Loucy (cell line): ENCODE measurements at regions not wholly inside any gene's neighbourhood (a gene's known extent, or its start where the extent isn't known, plus 50 kb on each side); places are given as distances from the start of the nearest gene placed in this dataset.

Experiments used
- H2AFZ ChIP-seq: fragments of 200-600 bp; sonication (generic); 2 replicates; pipeline ENCODE4 v1.6.0; 2016; ENCODE audit warnings: antibody characterized with exemption, mild to moderate bottlenecking, low read length, moderate library complexity
- H3F3A ChIP-seq: fragments of 200-600 bp; 2 replicates; pipeline ENCODE4 v1.6.0; 2016; ENCODE audit warnings: antibody characterized with exemption, low read depth, mild to moderate bottlenecking
- H3K27me3 ChIP-seq: fragments of 200-600 bp; sonication (generic); 2 replicates; pipeline ENCODE4 v1.6.1; 2014; ENCODE audit warnings: low read length, mild to moderate bottlenecking; ENCODE audit not compliant: insufficient read depth, poor library complexity, severe bottlenecking
- H3K36me3 ChIP-seq: fragments of 200-600 bp; sonication (generic); 2 replicates; pipeline ENCODE4 v1.6.1; 2016; ENCODE audit warnings: low read length; ENCODE audit not compliant: insufficient read depth
- H3K4me1 ChIP-seq: fragments of 200-600 bp; sonication (generic); 2 replicates; pipeline ENCODE4 v1.5.1; 2014; ENCODE audit warnings: low read length, mild to moderate bottlenecking; ENCODE audit not compliant: insufficient read depth, poor library complexity, severe bottlenecking
- H3K4me2 ChIP-seq: fragments of 200-600 bp; sonication (generic); 2 replicates; pipeline ENCODE4 v1.6.0; 2014; ENCODE audit warnings: antibody characterized with exemption, low read length, low read depth, mild to moderate bottlenecking; ENCODE audit not compliant: poor library complexity, severe bottlenecking
- H3K4me3 ChIP-seq: fragments of 200-600 bp; sonication (generic); 2 replicates; pipeline ENCODE4 v1.5.1; 2014; ENCODE audit warnings: low read length, mild to moderate bottlenecking, mixed read lengths; ENCODE audit not compliant: poor library complexity, severe bottlenecking
- H3K79me2 ChIP-seq: fragments of 200-600 bp; sonication (generic); 2 replicates; pipeline ENCODE4 v1.6.1; 2014; ENCODE audit warnings: low read length; ENCODE audit not compliant: insufficient read depth
- H3K9ac ChIP-seq: fragments of 200-600 bp; sonication (generic); 2 replicates; pipeline ENCODE4 v1.6.0; 2014; ENCODE audit warnings: mild to moderate bottlenecking, low read depth, low read length, moderate library complexity; ENCODE audit not compliant: poor library complexity, severe bottlenecking
- H3K9me2 ChIP-seq: fragments of 200-600 bp; sonication (generic); replicated peaks from 2 replicates; pipeline ENCODE4 v1.6.1; 2016; ENCODE audit warnings: low read depth, low read length, mixed read lengths
- H3K9me3 ChIP-seq: fragments of 200-600 bp; sonication (generic); 2 replicates; pipeline ENCODE4 v1.6.1; 2014; ENCODE audit warnings: mild to moderate bottlenecking, antibody characterized with exemption, low read length, low read depth; ENCODE audit not compliant: insufficient read depth
- H4K20me1 ChIP-seq: fragments of 200-600 bp; sonication (generic); 2 replicates; pipeline ENCODE4 v1.6.0; 2014; ENCODE audit warnings: antibody characterized with exemption, low read length, mild to moderate bottlenecking; ENCODE audit not compliant: insufficient read depth, poor library complexity, severe bottlenecking
- CTCF ChIP-seq: fragments of 200-600 bp; sonication (generic); conservative IDR thresholded peaks from 2 replicates; pipeline ENCODE4 v1.5.1; 2014; ENCODE audit warnings: mild to moderate bottlenecking, antibody characterized with exemption, low read length
- EZH2phosphoT487 ChIP-seq: fragments of 200-600 bp; IDR thresholded peaks from 2 replicates; pipeline ENCODE4 v1.6.1; 2018; ENCODE audit warnings: antibody characterized with exemption, mild to moderate bottlenecking, moderate library complexity, borderline replicate concordance

- no peak overlapping the region for H3K9ac ChIP-seq
- no peaks in the 10 kb centered on the region for H3K4me1 ChIP-seq
- no peak overlapping the region for H3K4me3 ChIP-seq
- H3K9me2 ChIP-seq = no peaks in the 10 kb centered on the region
- no peaks in the 10 kb centered on the region for H3K36me3 ChIP-seq
- no peak overlapping the region for H3K4me2 ChIP-seq
- no peak overlapping the region for H2AFZ ChIP-seq
- no peak for TF ChIP-seq EZH2phosphoT487
- TF ChIP-seq CTCF = no peak
- no peaks in the 10 kb centered on the region for H3K27me3 ChIP-seq
- no peaks in the 10 kb centered on the region for H3K79me2 ChIP-seq
- no peaks in the 10 kb centered on the region for H3F3A ChIP-seq
- no peaks in the 10 kb centered on the region for H4K20me1 ChIP-seq
- no peaks in the 10 kb centered on the region; the same call in 1 of the 2 replicates for H3K9me3 ChIP-seq
These were observed 92.5 kb upstream of the SLC34A2 start for GRCh38 chr4:25563071-25563564.

GRCh38 chr4:25564836-25565235 lies 90.8 kb upstream of the SLC34A2 start:
- H3K79me2 ChIP-seq = no peaks in the 10 kb centered on the region
- H3K9ac ChIP-seq = no peak overlapping the region
- no peak for TF ChIP-seq CTCF
- no peak for TF ChIP-seq EZH2phosphoT487
- no peaks in the 10 kb centered on the region for H3K27me3 ChIP-seq
- no peaks in the 10 kb centered on the region for H3K9me2 ChIP-seq
- H3K4me2 ChIP-seq = no peak overlapping the region
- no peaks in the 10 kb centered on the region for H4K20me1 ChIP-seq
- H3K9me3 ChIP-seq = no peaks in the 10 kb centered on the region; the same call in 1 of the 2 replicates
- no peaks in the 10 kb centered on the region for H3K4me1 ChIP-seq
- H3K36me3 ChIP-seq = no peaks in the 10 kb centered on the region
- H3F3A ChIP-seq = no peaks in the 10 kb centered on the region
- no peak overlapping the region for H3K4me3 ChIP-seq
- H2AFZ ChIP-seq = no peak overlapping the region

- no peaks in the 10 kb centered on the region for H3K79me2 ChIP-seq
- H3K9me3 ChIP-seq = no peaks in the 10 kb centered on the region; the same call in 1 of the 2 replicates
- H2AFZ ChIP-seq = no peak overlapping the region
- H3K36me3 ChIP-seq = no peaks in the 10 kb centered on the region
- H3K9me2 ChIP-seq = no peaks in the 10 kb centered on the region
- H3K9ac ChIP-seq = no peak overlapping the region
- H3K27me3 ChIP-seq = no peaks in the 10 kb centered on the region
- H4K20me1 ChIP-seq = no peaks in the 10 kb centered on the region
- TF ChIP-seq EZH2phosphoT487 = no peak
- no peak for TF ChIP-seq CTCF
- no peaks in the 10 kb centered on the region for H3K4me1 ChIP-seq
- H3K4me3 ChIP-seq = no peak overlapping the region
- no peak overlapping the region for H3K4me2 ChIP-seq
- no peaks in the 10 kb centered on the region for H3F3A ChIP-seq
These were observed 88.4 kb upstream of the SLC34A2 start for GRCh38 chr4:25567253-25567652.
